ENCODE measurements at regions not wholly inside any gene's neighbourhood (a gene's known extent, or its start where the extent isn't known, plus 50 kb on each side); places are given as distances from the start of the nearest gene placed in this dataset.

GRCh38 chr2:167861574-167862193, 385.7 kb downstream of the STK39 start:
- TF ChIP-seq EZH2phosphoT487 (IDR thresholded peaks at IDR 0.05; ENCODE audit: borderline replicate concordance, low read depth) (no peak), YY1 (IDR thresholded peaks at IDR 0.05; ENCODE audit: low read depth) (no peak), MAX (IDR thresholded peaks at IDR 0.05; ENCODE audit: low read depth) (no peak), CTCF (IDR thresholded peaks at IDR 0.05) (no peak), TAF1 (IDR thresholded peaks at IDR 0.05; ENCODE audit: borderline replicate concordance, low read depth, low read length) (no peak), EP300 (IDR thresholded peaks at IDR 0.05; ENCODE audit: borderline replicate concordance in 1 of 2, low read depth in 1 of 2, low read length in 1 of 2) (no peak), POLR2AphosphoS5 (IDR thresholded peaks at IDR 0.05; ENCODE audit: low read depth, low read length) (no peak), NFIC (IDR thresholded peaks at IDR 0.05; ENCODE audit: borderline replicate concordance) (no peak), MXI1 (IDR thresholded peaks at IDR 0.05; ENCODE audit: low read depth, low read length) (no peak), GABPA (IDR thresholded peaks at IDR 0.05; ENCODE audit: low read depth) (no peak), RFX5 (IDR thresholded peaks at IDR 0.05; ENCODE audit: low read length) (no peak), RCOR1 (IDR thresholded peaks at IDR 0.05; ENCODE audit: low read length) (no peak), RAD21 (IDR thresholded peaks at IDR 0.05; ENCODE audit: low read length) (no peak)

Data from SK-N-SH (cell line).